ENCODE measurements at regions not wholly inside any gene's neighbourhood (a gene's known extent, or its start where the extent isn't known, plus 50 kb on each side); places are given as distances from the start of the nearest gene placed in this dataset.

DNA sequence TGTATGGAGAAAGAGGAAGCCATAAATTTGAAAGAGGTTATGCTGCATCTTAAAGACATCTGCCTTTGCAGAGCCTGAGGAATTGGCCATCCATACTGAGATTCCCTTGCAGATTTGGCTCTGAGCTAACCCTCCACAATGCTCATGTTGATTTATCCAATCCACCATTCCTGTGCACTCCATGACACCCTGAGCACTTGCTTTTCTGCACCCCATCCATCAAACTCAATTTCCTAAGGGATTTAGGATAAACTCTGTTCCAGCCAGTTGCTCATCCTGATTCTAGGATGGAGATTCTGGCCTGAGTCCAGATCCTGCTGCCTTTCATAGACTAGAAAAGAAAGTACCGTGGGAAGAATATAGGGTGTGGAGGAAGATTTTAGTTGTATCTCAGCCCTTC, 379.2 kb upstream of the LARGE1 start:
- H3K36me3 ChIP-seq (ENCODE audit: control insufficient read depth in 2 of 2, extremely low read depth in 1 of 2, insufficient read depth in 2 of 2, low read length in 2 of 2): no peaks in the 10 kb centered on the region
- no peak overlapping the region for H2AFZ ChIP-seq (ENCODE audit: low read depth, low read length)
- TF ChIP-seq, protein P1, sequence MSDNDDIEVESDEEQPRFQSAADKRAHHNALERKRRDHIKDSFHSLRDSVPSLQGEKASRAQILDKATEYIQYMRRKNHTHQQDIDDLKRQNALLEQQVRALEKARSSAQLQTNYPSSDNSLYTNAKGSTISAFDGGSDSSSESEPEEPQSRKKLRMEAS (IDR thresholded peaks at IDR 0.05; ENCODE audit: insufficient read depth, insufficient read length): no peak
- no peak for TF ChIP-seq POLR2AphosphoS5 (IDR thresholded peaks at IDR 0.05; ENCODE audit: insufficient read depth, low read depth, low read length)
- TF ChIP-seq EZH2 (IDR thresholded peaks at IDR 0.05; ENCODE audit: borderline replicate concordance, low read depth, low read length, severe bottlenecking): no peak
- TF ChIP-seq FOS (IDR thresholded peaks at IDR 0.05; ENCODE audit: borderline replicate concordance, insufficient read depth, low read length): no peak
- no peak for TF ChIP-seq MYC (IDR thresholded peaks at IDR 0.05; ENCODE audit: low read depth, low read length)
- TF ChIP-seq JUN (IDR thresholded peaks at IDR 0.05; ENCODE audit: borderline replicate concordance, insufficient read depth, insufficient read length, low read depth): no peak
- TF ChIP-seq, protein P2, sequence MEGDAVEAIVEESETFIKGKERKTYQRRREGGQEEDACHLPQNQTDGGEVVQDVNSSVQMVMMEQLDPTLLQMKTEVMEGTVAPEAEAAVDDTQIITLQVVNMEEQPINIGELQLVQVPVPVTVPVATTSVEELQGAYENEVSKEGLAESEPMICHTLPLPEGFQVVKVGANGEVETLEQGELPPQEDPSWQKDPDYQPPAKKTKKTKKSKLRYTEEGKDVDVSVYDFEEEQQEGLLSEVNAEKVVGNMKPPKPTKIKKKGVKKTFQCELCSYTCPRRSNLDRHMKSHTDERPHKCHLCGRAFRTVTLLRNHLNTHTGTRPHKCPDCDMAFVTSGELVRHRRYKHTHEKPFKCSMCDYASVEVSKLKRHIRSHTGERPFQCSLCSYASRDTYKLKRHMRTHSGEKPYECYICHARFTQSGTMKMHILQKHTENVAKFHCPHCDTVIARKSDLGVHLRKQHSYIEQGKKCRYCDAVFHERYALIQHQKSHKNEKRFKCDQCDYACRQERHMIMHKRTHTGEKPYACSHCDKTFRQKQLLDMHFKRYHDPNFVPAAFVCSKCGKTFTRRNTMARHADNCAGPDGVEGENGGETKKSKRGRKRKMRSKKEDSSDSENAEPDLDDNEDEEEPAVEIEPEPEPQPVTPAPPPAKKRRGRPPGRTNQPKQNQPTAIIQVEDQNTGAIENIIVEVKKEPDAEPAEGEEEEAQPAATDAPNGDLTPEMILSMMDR (IDR thresholded peaks at IDR 0.05; ENCODE audit: extremely low read depth in 1 of 2, insufficient read depth in 1 of 2, low read depth in 1 of 2, low read length in 2 of 2): no peak
- TF ChIP-seq GATA2 (IDR thresholded peaks at IDR 0.05; ENCODE audit: insufficient read depth, insufficient read length, low read depth, low read length): no peak
- no peaks in the 10 kb centered on the region for H3K79me2 ChIP-seq (ENCODE audit: control insufficient read depth, insufficient read depth, low read length)
- peaks cover 5% of the 10 kb centered on the region for H3K9me3 ChIP-seq (replicated peaks; ENCODE audit: control insufficient read depth, insufficient read depth, low read length)
- DNase-seq (ENCODE audit: low read depth, low spot score): no peak
- ChIA-PET POLR2A (no interaction called here), CTCF (no interaction called here)
- H3K4me3 ChIP-seq (replicated peaks in 1 of 3; ENCODE audit: insufficient read depth in 1 of 3, low read depth in 1 of 3, low read length in 3 of 3): no peak overlapping the region
- H3K27ac ChIP-seq (ENCODE audit: insufficient read depth, low read depth, low read length): no peak overlapping the region
- no peak overlapping the region for H3K9ac ChIP-seq (replicated peaks; ENCODE audit: extremely low read depth, insufficient read depth, low read length)
- no peaks in the 10 kb centered on the region for H4K20me1 ChIP-seq (replicated peaks; ENCODE audit: control insufficient read depth, extremely low read depth, insufficient read depth, low read length)
- no peak overlapping the region for H3K4me2 ChIP-seq (ENCODE audit: insufficient read depth, low read length)
- intact Hi-C loops (cut with micrococcal nuclease) (no loop called here), dilution Hi-C loops (cut with MboI; ENCODE audit: extremely low pct_ligation_motif_present, low sequenced_read_pairs) (no loop called here)
- H3K27me3 ChIP-seq (ENCODE audit: control insufficient read depth in 2 of 2, insufficient read depth in 2 of 2, low read length in 2 of 2): no peaks in the 10 kb centered on the region
- no TSS peak for BruUV-seq (replicated peaks)
- no peaks in the 10 kb centered on the region for H3K9me1 ChIP-seq (replicated peaks; ENCODE audit: control insufficient read depth, extremely low read depth, insufficient read depth, low read length)
- H3K4me1 ChIP-seq (ENCODE audit: control insufficient read depth, extremely low read depth, insufficient read depth, low read length): no peaks in the 10 kb centered on the region
- no peak for FAIRE-seq

All from endothelial cell of umbilical vein (primary cell).